SK-N-SH treated with all-trans-retinoic acid at 6 μM for 48 hours (cell line): ENCODE measurements at regions not wholly inside any gene's neighbourhood (a gene's known extent, or its start where the extent isn't known, plus 50 kb on each side); places are given as distances from the start of the nearest gene placed in this dataset.

Source experiments
- CREB5 ChIP-seq: fragments of 250-450 bp; sonication (Bioruptor Pico); IDR thresholded peaks from 2 replicates; pipeline ENCODE4 v1.5.1; 2020; ENCODE audit warnings: low read depth, mild to moderate bottlenecking, moderate library complexity
- GLIS3 ChIP-seq: fragments of 250-450 bp; sonication (Bioruptor Pico); IDR thresholded peaks from 2 replicates; pipeline ENCODE4 v1.5.0; 2020; ENCODE audit warnings: mild to moderate bottlenecking, moderate library complexity
- OSR1 ChIP-seq: fragments of 250-450 bp; sonication (Bioruptor Pico); IDR thresholded peaks from 2 replicates; pipeline ENCODE4 v1.8.0; 2022; ENCODE audit warnings: moderate library complexity, mild to moderate bottlenecking, inconsistent platforms
- PATZ1 ChIP-seq: fragments of 250-450 bp; sonication (Bioruptor Pico); IDR thresholded peaks from 2 replicates; pipeline ENCODE4 v1.8.0; 2020; ENCODE audit warnings: mild to moderate bottlenecking, moderate library complexity, borderline replicate concordance
- POU6F1 ChIP-seq: fragments of 250-450 bp; sonication (Bioruptor Pico); IDR thresholded peaks from 2 replicates; pipeline ENCODE4 v1.8.0; 2021; ENCODE audit warnings: low read depth, mild to moderate bottlenecking, moderate library complexity, borderline replicate concordance
- PPARA ChIP-seq: fragments of 250-450 bp; sonication (Bioruptor Pico); IDR thresholded peaks from 2 replicates; pipeline ENCODE4 v1.5.0; 2020; ENCODE audit warnings: mild to moderate bottlenecking, borderline replicate concordance
- RARB ChIP-seq: fragments of 250-450 bp; sonication (Bioruptor Pico); IDR thresholded peaks from 2 replicates; pipeline ENCODE4 v1.8.0; 2021; ENCODE audit warnings: mild to moderate bottlenecking, moderate library complexity
- TCF4 ChIP-seq: fragments of 250-450 bp; sonication (Bioruptor Pico); IDR thresholded peaks from 2 replicates; pipeline ENCODE4 v1.8.0; 2021; ENCODE audit warnings: mild to moderate bottlenecking, moderate library complexity, borderline replicate concordance
- TOX ChIP-seq: fragments of 250-450 bp; sonication (Bioruptor Pico); IDR thresholded peaks from 2 replicates; pipeline ENCODE4 v1.8.0; 2021; ENCODE audit warnings: mild to moderate bottlenecking, moderate library complexity, borderline replicate concordance
- TSHZ2 ChIP-seq: fragments of 250-450 bp; sonication (Bioruptor Pico); IDR thresholded peaks from 2 replicates; pipeline ENCODE4 v1.5.0; 2020; ENCODE audit warnings: mild to moderate bottlenecking, moderate library complexity
- ZC3H10 ChIP-seq: fragments of 250-450 bp; sonication (Bioruptor Pico); IDR thresholded peaks from 2 replicates; pipeline ENCODE4 v1.5.1; 2021; ENCODE audit warnings: mild to moderate bottlenecking, moderate library complexity
- ZFP3 ChIP-seq: fragments of 250-450 bp; sonication (Bioruptor Pico); IDR thresholded peaks from 2 replicates; pipeline ENCODE4 v1.5.0; 2020; ENCODE audit warnings: mild to moderate bottlenecking, moderate library complexity
- ZFP30 ChIP-seq: fragments of 450-650 bp; formaldehyde crosslinking; IDR thresholded peaks from 2 replicates; pipeline ENCODE4 v1.5.0; 2022; ENCODE audit warnings: mild to moderate bottlenecking, moderate library complexity

- TF ChIP-seq ZFP3 (CRISPR knock-in tag) (no peak), ZC3H10 (CRISPR knock-in tag) (no peak), ZFP30 (CRISPR knock-in tag) (no peak), GLIS3 (CRISPR knock-in tag) (no peak), POU6F1 (CRISPR knock-in tag) (no peak), TOX (no peak), CREB5 (CRISPR knock-in tag) (no peak), RARB (CRISPR knock-in tag) (no peak), TCF4 (CRISPR knock-in tag) (no peak), TSHZ2 (no peak), PPARA (CRISPR knock-in tag) (no peak), OSR1 (no peak), PATZ1 (CRISPR knock-in tag) (no peak)
Observed at GRCh38 chr14:87794561-87794960, 198.4 kb downstream of the GALC start.
